ENCODE measurements at regions not wholly inside any gene's neighbourhood (a gene's known extent, or its start where the extent isn't known, plus 50 kb on each side); places are given as distances from the start of the nearest gene placed in this dataset.

GRCh38 chr10:129369566-129369965 is 97.5 kb upstream of the MGMT start:
- intact Hi-C loops (cut with DNase I): no loop called here
- ATAC-seq: peak; percentile 38

GRCh38 chr10:129371541-129371940 is 95.5 kb upstream of the MGMT start:
- intact Hi-C loops (cut with DNase I): no loop called here
- Histone ChIP-seq H3K27ac (no peak overlapping the region), H3K27me3 (no peaks in the 10 kb centered on the region), H3K4me1 (no peaks in the 10 kb centered on the region), H3K4me3 (no peak overlapping the region), H3K9me3 (no peaks in the 10 kb centered on the region), H3K36me3 (no peaks in the 10 kb centered on the region)
- ATAC-seq: no peak
- DNase-seq: no peak
- no peak for TF ChIP-seq CTCF (IDR thresholded peaks at IDR 0.05)

More at GRCh38 chr10:129369566-129369965, 97.5 kb upstream of the MGMT start:
- Histone ChIP-seq H3K4me3 (no peak overlapping the region), H3K36me3 (no peaks in the 10 kb centered on the region), H3K27ac (no peak overlapping the region), H3K9me3 (no peaks in the 10 kb centered on the region), H3K27me3 (no peaks in the 10 kb centered on the region), H3K4me1 (no peaks in the 10 kb centered on the region)
- DNase-seq: no peak
- TF ChIP-seq CTCF (IDR thresholded peaks at IDR 0.05): no peak

GRCh38 chr10:129372172-129372571 is 94.9 kb upstream of the MGMT start:
- no peak overlapping the region for H3K4me3 ChIP-seq
- no peaks in the 10 kb centered on the region for H3K27me3 ChIP-seq
- H3K4me1 ChIP-seq: no peaks in the 10 kb centered on the region
- ATAC-seq (no peak), DNase-seq (no peak)
- no peak for TF ChIP-seq CTCF (IDR thresholded peaks at IDR 0.05)
- H3K36me3 ChIP-seq: no peaks in the 10 kb centered on the region
- no peak overlapping the region for H3K27ac ChIP-seq
- no peaks in the 10 kb centered on the region for H3K9me3 ChIP-seq
- intact Hi-C loops (cut with DNase I): no loop called here

GRCh38 chr10:129373231-129373630 is 93.8 kb upstream of the MGMT start:
- no peaks in the 10 kb centered on the region for H3K27me3 ChIP-seq
- no peak overlapping the region for H3K4me3 ChIP-seq
- no peaks in the 10 kb centered on the region for H3K36me3 ChIP-seq
- no peak for TF ChIP-seq CTCF (IDR thresholded peaks at IDR 0.05)
- H3K27ac ChIP-seq: no peak overlapping the region
- no peaks in the 10 kb centered on the region for H3K4me1 ChIP-seq
- DNase-seq: no peak
- H3K9me3 ChIP-seq: no peaks in the 10 kb centered on the region
- ATAC-seq: no peak
- intact Hi-C loops (cut with DNase I): no loop called here

GRCh38 chr10:129373718-129374117 is 93.3 kb upstream of the MGMT start:
- Histone ChIP-seq H3K27ac (no peak overlapping the region), H3K27me3 (no peaks in the 10 kb centered on the region), H3K36me3 (no peaks in the 10 kb centered on the region), H3K4me1 (no peaks in the 10 kb centered on the region), H3K4me3 (no peak overlapping the region), H3K9me3 (no peaks in the 10 kb centered on the region)
- TF ChIP-seq CTCF (IDR thresholded peaks at IDR 0.05): no peak
- ATAC-seq (no peak), DNase-seq (no peak)
- intact Hi-C loops (cut with DNase I): no loop called here

GRCh38 chr10:129375171-129375570 is 91.9 kb upstream of the MGMT start:
- H3K9me3 ChIP-seq: no peaks in the 10 kb centered on the region
- no peak overlapping the region for H3K4me3 ChIP-seq
- no peak for DNase-seq
- intact Hi-C loops (cut with DNase I): no loop called here
- no peak overlapping the region for H3K27ac ChIP-seq
- peak; percentile 19 for ATAC-seq
- H3K4me1 ChIP-seq: no peaks in the 10 kb centered on the region
- TF ChIP-seq CTCF (IDR thresholded peaks at IDR 0.05): no peak
- no peaks in the 10 kb centered on the region for H3K36me3 ChIP-seq
- H3K27me3 ChIP-seq: no peaks in the 10 kb centered on the region
